Stimulated activated CD4-positive, alpha-beta T cell treated with anti-CD3 and anti-CD28 coated beads, Interleukin-12 subunit alpha, Interleukin-12 subunit beta, amount 100 ng/mL, for 48 hours (primary cell): ENCODE measurements at regions not wholly inside any gene's neighbourhood (a gene's known extent, or its start where the extent isn't known, plus 50 kb on each side); places are given as distances from the start of the nearest gene placed in this dataset.

Experiments
- DNase-seq, 3 donors: peaks; one replicate each; pipeline ENCODE4 v3.0.0-alpha.2; 2020; ENCODE audit warnings: low read depth in 2 of 3, low spot score in 1 of 3

DNA sequence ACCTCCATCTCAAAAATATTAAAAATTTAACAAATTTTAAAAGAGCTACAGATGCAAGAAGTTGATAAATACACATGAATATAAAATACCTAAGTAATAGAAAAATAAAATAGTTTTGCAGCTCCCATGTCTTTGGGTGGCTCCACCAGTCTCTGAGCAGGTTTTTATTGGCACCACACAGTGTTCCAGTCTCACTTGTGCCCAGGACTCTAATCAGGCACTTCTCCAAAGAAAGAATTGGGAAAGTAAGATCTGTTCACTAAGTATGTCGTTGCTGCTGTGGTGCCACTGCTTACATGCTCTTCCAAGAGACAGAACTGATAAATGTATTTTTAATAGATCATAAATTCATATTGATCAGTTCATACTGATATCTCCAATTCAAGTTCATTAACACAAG is 92.5 kb upstream of the ABI3BP start:
- no peak for DNase-seq

DNA sequence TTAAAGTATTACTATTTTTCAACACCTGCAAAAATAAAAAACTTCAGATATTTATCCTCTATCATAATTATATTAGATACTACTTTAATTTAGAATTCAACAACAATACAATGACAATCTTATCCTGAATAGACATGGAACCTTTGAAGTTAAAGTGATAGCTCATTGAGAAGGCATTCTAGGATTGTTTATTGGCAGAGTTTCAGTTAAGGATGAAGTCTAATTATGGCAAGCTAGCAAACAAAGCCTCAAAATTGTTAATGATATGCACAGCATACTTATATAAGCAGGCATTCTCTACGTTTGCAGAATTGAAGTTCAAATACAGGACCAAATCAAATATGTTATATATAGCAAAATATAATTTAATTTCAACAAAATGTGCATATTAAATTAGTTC is 91.2 kb upstream of the ABI3BP start:
- DNase-seq: no peak

DNA sequence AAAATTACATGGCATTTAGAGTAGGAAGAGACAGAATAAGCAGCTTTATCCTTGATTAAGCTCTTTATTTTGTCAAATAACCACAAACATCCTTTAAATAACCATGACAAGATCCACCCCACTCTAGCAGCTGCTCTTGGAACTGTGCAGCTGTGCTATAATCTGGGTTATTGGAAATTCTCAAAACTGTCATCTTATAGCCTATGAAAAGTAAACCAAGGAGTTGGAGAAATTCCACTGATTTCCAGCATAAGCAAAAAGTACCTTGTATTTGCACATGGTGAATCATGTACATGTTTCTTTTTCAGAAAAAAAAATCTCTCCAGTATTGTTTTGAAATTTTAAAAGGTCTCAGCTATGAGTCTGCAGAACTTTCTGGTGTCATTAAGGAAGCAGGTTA is 88.8 kb upstream of the ABI3BP start:
- no peak for DNase-seq

DNA sequence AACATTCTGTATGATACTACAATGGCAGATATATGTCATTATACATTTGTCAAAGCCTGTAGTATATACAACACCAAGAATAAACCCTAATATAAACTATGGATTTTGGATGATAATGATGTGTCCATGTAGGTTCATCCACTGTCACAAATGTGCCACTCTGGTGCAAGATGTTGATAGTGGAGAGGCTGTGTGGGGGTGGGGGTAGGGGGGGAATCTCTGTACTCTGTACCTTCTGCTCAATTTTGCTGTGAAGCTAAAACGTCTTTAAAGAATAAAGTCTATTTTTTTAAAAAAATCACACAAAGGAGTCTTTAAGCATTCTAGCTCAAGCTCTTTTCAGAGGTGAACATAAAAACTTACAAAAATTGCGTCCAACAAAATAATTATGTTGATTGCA is 88.2 kb upstream of the ABI3BP start:
- no peak for DNase-seq

DNA sequence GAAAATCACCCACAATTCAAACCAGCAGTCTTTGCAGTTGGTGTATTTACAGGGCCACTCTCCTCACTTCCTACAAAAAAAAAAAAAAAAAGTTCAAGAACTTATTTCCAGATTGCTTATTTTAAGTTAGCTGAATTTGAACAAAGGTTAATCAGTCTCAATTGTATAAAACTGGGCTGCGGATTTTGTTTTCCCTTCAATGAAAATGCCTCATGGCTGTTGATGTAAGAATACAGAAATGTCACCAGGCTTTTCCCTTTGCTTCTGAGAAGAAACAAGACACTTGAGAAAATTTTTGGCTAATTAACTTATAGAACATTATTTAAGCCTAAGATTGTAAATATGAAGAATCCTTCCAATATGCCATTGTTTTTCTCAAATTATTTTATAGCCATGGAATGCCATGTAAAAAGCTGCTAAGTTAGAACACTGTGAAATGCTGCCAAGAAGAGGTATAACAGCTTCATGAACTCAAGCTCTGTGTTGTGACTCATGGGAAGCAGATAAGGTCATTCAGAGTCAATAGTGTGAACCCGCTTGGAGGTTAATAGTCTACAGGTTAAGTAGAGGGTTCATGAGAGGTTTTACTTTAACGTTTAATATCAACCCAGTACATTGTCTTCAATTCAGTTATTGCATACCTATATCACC is 84.3 kb upstream of the ABI3BP start:
- no peak for DNase-seq

DNA sequence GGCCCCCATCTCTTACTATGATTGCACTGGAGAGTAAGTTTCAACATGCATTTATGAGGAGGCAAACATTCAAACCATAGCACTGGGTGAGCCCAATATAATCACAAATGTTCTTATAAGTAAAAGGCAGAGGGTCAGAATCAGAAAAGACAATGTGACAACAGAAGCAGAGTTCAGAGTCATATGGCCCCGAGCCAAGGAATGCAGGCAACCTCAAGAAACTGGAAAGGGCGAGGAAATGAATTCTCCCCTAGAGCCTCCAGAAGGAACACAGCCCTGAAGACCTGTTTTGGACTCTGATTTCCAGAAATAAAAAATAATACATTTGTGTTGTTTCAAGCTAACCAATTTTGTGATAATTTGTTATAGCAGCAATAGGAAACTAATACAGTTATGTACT is 81.3 kb upstream of the ABI3BP start:
- DNase-seq: no peak

DNA sequence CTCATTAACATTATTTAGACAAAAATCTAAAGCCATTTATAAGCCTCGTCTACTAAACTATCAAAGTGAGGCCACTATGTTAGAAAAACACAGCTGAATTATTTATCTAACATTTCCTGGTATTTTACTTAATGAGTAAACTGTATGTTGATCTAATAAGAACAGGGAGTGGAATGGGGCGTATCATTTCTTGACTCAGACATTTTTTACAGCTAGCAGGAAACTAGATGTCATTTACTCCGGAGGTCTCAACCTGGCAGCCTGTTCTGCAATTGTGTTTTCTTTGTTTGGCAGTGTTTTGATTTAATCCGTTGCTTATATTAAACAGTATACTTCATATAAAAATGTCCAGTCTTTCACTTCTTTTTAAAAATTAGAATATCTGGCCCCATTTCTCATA is 79.1 kb upstream of the ABI3BP start:
- DNase-seq: no peak

DNA sequence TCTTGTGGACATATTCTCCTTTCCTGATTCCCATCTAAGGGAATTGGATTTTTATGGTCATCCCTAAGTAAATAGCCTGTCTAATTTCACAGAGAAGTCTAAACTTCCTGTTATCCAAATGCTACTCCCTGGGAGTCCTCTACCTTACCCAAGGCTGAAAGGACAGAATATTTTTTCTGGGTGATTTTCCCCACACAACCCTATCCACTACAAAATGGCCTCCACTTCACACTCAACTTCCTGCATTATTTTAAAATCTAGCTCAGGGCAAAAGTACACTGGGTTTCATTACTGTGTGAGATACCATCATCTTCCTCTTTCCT is 77.5 kb upstream of the ABI3BP start:
- DNase-seq: no peak

DNA sequence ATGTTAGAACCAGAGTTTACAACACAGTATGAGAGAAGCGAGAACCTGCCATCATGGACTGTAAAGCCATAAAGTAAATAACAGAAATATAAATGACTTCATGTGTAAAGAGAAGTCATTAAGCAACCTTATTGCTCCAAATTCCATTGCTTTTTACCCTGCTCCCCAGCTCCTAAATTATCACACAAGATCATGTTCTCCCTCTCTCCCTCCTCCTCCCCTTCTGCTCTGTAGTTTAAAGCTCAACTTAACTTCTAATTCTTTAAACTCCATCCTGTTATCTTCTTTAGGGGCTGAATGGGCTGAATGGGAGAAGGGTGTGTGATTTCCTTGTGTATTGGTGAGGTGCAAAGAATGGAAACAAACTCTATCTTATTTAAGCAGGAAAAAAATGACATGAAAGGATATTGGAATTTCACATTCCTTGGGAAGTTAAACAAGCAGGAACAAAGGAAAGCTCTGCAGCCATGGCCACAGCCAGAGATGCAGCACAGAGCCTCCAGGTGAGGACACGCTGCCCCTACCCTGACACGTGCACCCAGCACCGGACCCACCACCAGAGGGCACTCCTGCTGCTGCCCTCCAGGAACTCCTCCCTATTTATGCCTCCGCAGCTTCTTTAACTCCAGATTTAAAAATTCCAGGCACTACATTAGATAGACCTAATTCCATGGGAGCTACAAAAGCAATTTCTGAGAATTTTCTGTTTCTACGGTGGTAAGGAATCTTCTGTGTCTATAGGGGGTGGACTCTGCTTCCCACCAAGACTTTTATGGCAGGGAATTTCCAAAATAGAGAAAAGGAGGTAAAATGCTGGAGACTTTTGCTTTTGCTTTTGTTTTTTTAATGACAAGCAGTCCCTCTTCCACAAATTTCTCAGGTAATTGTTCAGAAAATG is 76.9 kb upstream of the ABI3BP start:
- peak; percentile 39 to 72 (median 63) for DNase-seq

DNA sequence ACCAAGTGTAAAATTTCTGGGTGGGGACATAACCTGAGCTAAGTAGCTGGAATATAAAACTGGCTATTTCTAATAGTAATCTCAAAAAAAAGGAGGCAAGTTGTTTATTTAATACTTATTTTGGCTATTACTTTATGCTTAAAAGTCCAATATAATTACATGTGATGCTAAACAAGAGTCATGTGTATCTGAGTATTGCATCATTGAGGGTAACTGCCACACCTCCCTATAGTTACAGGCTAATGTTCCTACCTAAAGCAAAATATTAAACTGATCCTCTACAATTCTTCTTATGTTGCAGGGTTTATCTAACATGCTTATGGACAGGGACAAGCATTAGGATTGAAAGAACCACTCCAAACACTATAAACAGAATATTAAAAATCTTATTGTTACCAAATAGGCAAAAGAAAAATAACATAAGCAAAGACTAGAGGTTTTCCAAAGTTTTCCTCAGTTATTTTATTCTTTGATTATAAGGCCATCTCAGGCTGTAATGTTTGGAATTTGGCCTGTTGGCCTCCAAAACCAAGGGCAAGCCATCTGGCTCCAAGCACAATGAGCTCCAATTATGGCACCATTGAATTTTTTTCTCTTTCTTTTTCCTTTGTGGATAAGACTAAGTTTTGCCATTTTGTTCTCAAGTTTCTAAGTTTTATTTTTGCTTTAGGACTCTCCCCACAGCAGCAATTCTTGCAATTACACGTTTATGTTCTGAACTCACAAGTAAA is 75.8 kb upstream of the ABI3BP start:
- DNase-seq: no peak

DNA sequence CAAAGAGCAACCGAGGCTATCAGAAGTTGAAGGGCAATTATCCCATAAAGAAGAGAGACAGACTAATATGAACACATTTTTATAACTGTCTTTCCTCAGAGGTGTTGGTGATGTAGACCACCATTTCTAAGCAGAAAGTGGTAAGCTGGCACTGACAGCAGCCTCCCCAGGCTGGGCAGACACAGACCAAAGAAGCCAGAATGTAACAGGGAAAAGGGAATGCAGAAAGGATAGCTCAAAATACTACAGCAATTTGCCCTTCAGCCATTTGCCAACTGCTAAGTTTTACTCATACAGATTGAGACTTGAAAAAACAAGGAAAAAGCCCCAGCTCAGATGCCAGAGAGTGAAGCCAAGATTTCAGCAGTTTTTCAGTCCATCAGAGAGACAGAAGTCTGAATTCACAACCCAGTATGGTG is 73.5 kb upstream of the ABI3BP start:
- no peak for DNase-seq

DNA sequence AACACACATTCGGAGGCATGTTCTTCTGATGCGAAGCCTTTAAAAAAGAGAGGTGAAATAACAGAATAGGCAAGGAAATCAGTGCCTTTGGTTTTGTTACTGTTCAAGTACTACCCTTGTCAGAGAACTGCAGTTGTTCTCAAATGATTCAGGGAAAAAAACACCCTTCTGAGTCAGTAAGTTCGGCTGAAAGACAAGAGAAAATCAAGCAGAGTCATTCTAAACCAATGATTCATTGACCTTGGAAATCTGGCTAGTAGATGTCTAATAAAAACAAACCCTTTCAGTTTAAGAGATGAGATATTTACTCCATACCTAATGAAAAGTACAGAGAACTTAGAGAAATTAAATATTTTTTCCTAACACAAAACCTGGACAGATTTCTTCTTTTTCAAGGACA is 72.7 kb upstream of the ABI3BP start:
- no peak for DNase-seq

DNA sequence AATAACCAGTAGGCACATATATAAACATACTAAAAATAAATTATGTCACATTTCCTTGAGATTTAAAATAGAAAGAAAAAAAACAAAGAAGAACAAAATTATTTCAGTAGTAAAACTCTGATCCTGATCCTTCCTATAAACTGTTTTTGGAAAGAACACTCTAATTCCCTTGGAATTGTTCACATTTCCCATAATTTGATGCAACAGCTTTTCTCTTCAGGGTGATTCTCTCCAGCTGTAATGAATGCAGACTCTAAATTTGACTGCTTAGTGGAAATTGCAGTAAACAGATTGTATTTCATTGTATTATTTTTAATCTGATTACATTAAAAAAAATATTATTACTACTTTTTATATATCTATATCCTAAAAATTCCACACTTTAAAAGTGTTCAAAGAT is 70.2 kb upstream of the ABI3BP start:
- DNase-seq: no peak

DNA sequence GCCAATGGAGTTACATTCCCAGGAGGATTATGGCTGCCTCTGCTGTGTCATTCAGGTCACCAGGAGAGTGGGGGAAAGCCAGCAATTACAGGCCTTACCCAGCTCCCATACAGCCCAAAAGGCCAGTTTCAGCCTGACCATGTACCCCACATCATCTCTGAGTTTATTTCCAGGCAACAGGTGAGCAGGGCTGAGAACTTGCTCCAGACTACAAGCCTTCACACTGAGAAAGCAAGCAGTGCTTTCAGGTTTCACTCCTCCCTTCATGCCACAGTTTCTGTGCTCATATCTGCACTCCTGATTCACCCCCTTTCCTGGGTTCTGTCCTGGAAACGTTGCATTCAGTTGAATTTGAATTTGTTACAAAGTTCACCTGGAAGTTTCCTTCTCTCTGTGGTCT is 68.1 kb upstream of the ABI3BP start:
- DNase-seq: no peak

DNA sequence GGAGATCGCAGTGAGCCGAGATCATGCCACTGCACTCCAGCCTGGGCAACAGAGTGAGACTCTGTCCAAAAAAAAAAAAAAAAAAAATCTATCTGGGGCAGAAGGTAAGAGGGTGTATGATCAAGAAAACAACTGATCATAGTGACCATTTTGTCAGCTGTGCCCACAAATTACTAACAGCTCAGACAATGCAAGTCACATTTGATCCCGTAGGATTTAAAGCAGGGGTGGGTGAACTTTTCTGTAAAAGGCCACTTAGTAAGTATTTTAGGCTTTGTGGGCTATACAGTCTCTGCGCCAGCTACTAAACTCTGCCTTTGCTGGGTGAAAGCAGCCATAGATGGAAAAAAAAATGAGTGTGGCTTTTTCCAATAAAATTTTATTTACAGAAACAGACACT is 57.6 kb upstream of the ABI3BP start:
- DNase-seq: no peak

DNA sequence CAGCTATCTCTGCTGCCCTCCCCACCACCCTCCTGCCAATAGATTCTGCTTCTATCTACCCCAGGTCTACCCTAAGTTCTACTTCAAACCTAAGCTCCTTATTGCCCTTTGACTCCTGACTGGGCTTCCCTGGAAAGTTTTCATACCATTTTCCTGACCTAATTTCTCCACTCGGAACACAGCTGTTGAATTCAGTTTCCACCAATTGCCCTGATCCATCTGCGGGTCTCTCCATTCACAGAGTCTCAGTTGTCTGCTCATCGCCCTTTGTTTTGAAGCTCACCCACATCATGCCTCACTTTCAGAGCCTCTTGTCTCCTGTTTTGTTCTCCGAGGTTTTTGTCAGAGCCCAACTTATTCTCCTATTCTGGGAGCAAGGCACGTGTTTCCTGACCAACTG is 56.8 kb upstream of the ABI3BP start:
- DNase-seq: no peak

DNA sequence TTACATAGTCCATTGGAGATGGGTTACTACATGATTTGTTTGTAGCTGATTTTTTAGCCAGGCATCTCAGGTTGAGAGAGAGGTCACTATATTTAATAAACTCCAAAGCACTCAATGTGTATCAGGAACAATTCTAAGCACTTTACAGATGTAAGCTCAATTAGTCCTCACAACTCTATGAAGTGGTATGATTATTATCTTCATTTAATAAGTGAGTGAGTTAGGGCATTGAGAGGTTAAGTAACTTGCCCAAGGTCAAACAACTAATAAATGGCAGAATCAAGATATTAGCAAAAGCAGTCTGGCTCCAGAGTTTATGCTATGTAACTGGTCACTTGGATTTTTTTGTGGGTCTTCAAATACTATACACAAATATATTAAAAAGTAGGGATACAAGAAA is 56.3 kb upstream of the ABI3BP start:
- DNase-seq: no peak

DNA sequence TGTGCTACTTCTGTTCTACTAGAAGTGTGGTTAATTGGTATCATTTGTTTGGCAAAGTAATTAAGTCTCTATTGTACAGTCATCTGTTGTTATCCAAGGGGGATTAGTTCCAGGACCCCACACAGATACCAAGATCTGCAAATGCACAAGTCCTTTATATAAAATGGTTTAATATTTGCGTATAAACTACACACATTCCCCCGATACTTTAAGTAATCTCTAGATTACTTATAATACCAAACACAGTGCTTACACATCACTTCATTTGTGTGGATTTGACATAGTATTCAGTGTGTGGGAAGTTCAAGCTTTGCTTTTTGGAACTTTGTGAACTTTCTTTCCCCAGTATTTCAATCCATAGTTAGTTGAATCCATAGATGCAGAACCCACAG is 50.5 kb upstream of the ABI3BP start:
- no peak for DNase-seq

DNA sequence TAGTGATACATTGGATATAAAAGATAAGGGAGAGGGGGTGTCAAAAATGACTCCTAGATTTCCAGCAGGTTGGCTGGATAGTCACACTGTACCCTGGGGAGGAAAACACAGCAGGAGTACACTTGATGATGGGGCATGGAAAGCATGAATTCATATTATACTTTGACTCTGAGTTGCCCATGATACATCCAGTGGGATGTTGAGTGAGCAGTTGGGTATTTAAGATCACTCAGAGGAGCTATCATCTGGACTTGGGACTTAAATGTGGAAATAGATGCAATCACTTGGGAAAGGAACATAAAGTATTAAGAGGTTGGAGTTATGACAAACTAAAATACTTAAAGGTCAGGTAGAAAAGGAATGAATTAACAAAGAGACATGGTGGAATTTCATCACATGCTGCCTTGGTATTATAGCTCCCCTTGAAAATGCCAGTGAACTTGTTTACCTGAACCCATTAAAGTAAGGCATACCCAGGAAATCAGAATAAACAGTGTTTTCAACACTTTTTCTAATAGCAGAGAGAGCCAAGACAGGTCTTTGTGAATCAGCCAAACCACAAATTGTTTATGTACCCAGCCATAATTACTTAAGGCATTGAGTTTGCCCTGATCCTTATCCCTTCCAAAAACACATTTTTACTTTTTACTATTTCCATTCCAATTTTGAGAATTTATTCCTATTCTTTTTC is 49.9 kb upstream of the ABI3BP start:
- DNase-seq: no peak
